ENCODE measurements at regions not wholly inside any gene's neighbourhood (a gene's known extent, or its start where the extent isn't known, plus 50 kb on each side); places are given as distances from the start of the nearest gene placed in this dataset.

DNA sequence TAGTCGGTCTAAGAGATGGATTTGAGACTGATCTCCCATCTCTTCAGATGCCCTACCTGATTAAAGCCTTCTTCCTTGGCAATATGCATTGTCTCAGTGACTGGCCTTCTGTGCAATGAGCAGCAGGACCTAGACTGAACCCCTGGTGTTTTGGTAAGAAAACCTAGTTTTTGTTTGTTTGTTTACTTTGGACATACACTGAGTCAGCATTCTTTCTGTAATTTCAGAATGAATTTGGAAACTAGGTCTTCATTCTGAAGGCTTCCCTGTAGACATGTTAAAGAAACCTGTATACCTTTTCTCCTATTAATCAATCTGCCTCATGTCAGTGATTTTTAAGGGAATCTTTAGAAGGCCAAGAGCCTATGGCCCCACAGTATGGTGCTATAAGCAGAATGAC lies 597.5 kb upstream of the HTR2C start:
- TF ChIP-seq POLR2AphosphoS5 (IDR thresholded peaks at IDR 0.05): no peak
- TF ChIP-seq EP300 (IDR thresholded peaks at IDR 0.05): no peak
- TF ChIP-seq, protein P1, sequence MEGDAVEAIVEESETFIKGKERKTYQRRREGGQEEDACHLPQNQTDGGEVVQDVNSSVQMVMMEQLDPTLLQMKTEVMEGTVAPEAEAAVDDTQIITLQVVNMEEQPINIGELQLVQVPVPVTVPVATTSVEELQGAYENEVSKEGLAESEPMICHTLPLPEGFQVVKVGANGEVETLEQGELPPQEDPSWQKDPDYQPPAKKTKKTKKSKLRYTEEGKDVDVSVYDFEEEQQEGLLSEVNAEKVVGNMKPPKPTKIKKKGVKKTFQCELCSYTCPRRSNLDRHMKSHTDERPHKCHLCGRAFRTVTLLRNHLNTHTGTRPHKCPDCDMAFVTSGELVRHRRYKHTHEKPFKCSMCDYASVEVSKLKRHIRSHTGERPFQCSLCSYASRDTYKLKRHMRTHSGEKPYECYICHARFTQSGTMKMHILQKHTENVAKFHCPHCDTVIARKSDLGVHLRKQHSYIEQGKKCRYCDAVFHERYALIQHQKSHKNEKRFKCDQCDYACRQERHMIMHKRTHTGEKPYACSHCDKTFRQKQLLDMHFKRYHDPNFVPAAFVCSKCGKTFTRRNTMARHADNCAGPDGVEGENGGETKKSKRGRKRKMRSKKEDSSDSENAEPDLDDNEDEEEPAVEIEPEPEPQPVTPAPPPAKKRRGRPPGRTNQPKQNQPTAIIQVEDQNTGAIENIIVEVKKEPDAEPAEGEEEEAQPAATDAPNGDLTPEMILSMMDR (IDR thresholded peaks at IDR 0.05): no peak
